ENCODE measurements at regions not wholly inside any gene's neighbourhood (a gene's known extent, or its start where the extent isn't known, plus 50 kb on each side); places are given as distances from the start of the nearest gene placed in this dataset.
"Not testable (repeated sequence)": the region's sequence is repeated elsewhere in the genome, so short reads cannot be mapped to it uniquely, and the experiment has no call there.

DNA sequence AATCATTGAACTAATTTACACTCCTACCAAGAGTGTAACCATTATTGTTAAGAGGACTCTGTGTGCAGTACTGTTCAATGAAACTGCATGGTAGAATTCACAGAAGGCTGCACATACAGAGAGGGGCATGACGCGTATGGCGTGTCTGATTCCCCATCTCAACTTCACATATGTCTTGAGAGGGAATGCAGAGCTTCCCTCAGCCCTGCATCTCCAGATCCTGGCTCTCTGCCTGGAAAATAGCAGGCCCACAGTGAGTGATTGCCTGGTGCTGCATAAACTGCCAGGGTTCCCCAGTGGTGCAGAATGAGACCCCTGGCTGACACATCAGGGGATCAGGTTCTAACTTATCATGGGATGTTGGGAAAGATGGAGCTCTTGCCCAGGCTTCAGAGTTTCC is 260.2 kb upstream of the ISX start:
- TF ChIP-seq, protein P1, sequence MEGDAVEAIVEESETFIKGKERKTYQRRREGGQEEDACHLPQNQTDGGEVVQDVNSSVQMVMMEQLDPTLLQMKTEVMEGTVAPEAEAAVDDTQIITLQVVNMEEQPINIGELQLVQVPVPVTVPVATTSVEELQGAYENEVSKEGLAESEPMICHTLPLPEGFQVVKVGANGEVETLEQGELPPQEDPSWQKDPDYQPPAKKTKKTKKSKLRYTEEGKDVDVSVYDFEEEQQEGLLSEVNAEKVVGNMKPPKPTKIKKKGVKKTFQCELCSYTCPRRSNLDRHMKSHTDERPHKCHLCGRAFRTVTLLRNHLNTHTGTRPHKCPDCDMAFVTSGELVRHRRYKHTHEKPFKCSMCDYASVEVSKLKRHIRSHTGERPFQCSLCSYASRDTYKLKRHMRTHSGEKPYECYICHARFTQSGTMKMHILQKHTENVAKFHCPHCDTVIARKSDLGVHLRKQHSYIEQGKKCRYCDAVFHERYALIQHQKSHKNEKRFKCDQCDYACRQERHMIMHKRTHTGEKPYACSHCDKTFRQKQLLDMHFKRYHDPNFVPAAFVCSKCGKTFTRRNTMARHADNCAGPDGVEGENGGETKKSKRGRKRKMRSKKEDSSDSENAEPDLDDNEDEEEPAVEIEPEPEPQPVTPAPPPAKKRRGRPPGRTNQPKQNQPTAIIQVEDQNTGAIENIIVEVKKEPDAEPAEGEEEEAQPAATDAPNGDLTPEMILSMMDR (IDR thresholded peaks at IDR 0.05; ENCODE audit: low read depth, low read length), result no peak
- no peak overlapping the region for H3K4me3 ChIP-seq (ENCODE audit: low read depth, low read length)

DNA sequence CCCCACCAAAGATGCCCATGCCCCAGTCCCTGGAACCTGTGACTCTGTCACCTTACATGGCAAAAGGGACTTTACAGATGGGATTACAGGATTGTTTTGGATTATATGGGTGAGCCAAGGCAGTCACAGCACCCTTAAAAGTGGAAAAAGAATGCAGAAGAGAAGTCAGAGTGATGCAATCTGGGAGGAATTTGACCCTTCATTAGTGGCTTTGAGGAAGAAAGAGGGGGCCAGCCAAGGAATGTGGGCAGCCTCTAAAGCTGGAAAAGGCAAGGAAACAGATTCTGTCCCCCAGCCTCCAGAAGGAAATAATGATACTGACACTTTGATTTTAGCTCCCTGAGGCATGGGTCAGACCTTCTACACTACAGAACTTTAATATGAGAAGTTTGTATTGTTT is 257.3 kb upstream of the ISX start:
- TF ChIP-seq, protein P1 (IDR thresholded peaks at IDR 0.05; ENCODE audit: low read depth, low read length), result no peak
- H3K4me3 ChIP-seq (ENCODE audit: low read depth, low read length), result no peak overlapping the region

DNA sequence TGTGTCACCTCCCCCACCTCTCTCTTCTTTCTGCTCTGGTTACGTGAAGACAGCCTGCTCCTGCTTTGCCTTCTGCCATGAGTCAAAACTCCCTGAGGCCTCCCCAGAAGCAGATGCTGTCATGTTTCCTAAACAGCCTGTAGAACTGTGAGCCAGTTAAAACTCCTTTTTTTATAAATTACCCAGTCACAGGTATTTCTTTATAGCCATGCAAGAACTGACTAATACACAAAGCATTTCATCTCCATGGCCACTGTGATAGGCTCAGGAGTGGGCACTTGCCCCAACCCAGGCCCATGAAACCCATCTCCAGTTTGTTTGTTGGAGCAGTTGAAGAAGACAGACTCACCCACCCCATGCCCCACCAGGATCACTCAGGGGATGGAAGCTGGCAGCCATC is 253.3 kb upstream of the ISX start:
- H3K4me3 ChIP-seq (ENCODE audit: low read depth, low read length), result no peak overlapping the region
- TF ChIP-seq, protein P1 (IDR thresholded peaks at IDR 0.05; ENCODE audit: low read depth, low read length), result no peak

DNA sequence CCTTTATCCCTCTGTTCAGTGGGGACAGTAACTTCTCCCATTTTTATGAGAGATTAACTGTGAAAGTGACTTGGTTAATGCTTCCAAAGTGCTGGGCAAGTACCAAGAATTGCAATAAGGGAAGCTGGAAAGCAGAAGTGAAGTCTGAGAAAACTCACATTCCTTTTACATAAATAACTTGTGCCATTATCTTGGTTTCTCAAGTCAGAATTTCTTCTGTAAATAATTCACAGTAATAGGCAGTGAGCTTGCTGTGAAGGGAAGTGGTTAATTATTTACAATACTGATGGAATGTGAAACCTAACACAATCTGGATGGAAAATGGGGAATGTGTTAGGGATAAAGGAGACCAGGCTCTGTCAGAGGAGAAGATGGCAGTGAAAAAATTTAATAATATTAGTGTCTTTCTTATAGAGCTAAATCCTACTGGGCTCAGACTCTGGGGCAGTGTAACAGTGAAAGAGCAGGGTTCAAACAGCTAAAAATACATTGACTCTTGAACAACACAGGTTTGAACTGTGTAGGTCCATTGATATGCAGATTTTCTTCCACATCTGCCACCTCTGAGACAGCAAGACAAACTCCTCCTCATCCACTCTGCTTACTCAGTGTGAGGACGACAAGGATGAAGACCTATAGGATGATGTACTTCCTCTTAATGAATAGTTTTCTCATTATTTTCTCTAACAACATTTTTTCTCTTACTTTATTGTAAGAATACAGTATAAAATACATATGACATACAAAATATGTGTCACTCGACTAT is 251.5 kb upstream of the ISX start:
- TF ChIP-seq, protein P1 (IDR thresholded peaks at IDR 0.05; ENCODE audit: low read depth, low read length), result no peak
- no peak overlapping the region for H3K4me3 ChIP-seq (ENCODE audit: low read depth, low read length)

DNA sequence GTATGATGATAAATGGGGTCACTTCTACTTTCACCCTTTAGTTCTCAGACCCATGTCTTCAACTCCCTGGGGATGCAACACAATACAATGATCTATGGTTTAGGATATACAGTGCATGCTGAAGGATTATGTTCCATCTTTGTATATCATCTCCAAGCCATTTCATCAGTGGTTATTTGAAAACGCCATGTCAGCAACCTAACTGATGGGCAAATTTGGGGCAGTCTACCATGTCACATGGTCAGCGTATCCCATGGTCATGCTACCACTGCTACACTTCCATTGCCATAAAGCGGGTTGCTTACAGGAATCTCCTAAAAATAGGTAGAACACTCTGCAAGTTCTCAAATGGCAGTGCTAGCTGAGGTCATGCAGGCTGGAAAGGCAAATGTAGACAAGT is 236.5 kb upstream of the ISX start:
- TF ChIP-seq, protein P1 (IDR thresholded peaks at IDR 0.05; ENCODE audit: low read depth, low read length), result no peak

DNA sequence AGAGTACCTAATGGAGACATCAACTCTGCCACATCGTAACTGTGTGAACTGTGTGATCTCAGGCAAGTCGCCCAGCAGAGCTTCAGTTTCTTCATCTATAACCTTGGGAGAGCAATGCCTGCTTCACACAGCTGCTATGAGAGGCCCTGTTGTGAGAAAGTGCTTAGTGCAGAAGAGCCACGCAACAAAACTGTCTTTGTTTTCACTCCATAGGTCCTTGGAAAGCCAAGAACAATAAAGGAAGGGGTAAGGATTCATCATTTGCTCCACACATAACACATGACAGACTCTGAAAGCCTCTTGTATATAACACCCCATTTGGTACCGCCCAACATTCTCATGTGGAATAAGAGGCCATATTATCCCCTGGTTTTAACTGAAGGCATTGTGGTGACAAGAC is 231.9 kb upstream of the ISX start:
- no peak overlapping the region for H3K4me3 ChIP-seq (ENCODE audit: low read depth, low read length)
- TF ChIP-seq, protein P1 (IDR thresholded peaks at IDR 0.05; ENCODE audit: low read depth, low read length), result no peak

More for the DNA sequence above, 236.5 kb upstream of the ISX start:
- no peak overlapping the region for H3K4me3 ChIP-seq (ENCODE audit: low read depth, low read length)

DNA sequence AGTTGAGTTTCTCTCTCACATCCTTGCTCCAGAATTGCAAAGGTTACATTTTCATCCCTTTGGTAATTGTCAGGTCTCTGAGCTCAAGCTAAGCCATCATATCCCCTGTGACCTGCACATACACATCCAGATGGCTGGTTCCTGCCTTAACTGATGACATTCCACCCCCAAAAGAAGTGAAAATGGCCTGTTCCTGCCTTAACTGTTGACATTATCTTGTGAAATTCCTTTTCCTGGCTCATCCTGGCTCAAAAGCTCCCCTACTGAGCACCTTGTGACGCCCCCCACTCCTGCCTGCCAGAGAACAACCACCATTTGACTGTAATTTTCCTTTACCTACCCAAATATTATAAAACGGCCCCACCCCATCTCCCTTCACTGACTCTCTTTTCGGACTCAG is 231.4 kb upstream of the ISX start:
- not testable (repeated sequence) for H3K4me3 ChIP-seq (ENCODE audit: low read depth, low read length)

DNA sequence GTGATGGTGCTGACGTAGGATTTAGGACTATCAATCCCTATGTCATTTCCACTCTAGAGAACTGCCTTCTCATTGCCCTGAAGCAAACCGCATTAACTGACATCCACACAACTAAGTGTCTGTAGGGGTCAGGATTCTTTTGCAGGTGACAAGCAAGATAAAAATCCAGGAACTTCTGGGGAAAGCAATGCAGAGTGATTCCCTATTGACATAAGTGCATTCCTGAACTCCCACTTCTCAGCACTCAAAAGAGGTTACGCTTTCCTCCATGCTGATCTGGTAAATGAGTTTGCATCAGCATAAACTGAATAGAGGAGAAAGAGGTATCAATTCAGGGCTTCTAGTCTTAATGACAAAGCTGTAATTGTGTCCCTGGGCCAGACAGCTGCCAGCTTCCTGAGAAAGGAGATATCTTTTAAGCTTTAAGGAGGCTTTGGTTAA is 224.6 kb upstream of the ISX start:
- TF ChIP-seq, protein P1 (IDR thresholded peaks at IDR 0.05; ENCODE audit: low read depth, low read length), result no peak

More for the DNA sequence above, 224.6 kb upstream of the ISX start:
- H3K4me3 ChIP-seq (ENCODE audit: low read depth, low read length), result no peak overlapping the region
